ENCODE measurements at regions not wholly inside any gene's neighbourhood (a gene's known extent, or its start where the extent isn't known, plus 50 kb on each side); places are given as distances from the start of the nearest gene placed in this dataset.

GRCh38 chr20:10982692-10983091 is 308.9 kb upstream of the JAG1 start:
- Histone ChIP-seq H3K4me2 (ENCODE audit: low read length) (peak overlapping the region; percentile 51), H3K79me2 (ENCODE audit: insufficient read depth, low read length) (no peaks in the 10 kb centered on the region), H3K9me3 (ENCODE audit: insufficient read depth, low read depth, low read length) (no peaks in the 10 kb centered on the region), H3K36me3 (ENCODE audit: insufficient read depth, low read length) (no peaks in the 10 kb centered on the region), H3K27ac (ENCODE audit: low read depth, low read length) (peak overlapping the region; percentile 65), H3K4me1 (ENCODE audit: insufficient read depth, low read length) (peaks cover 12% of the 10 kb centered on the region), H3K4me3 (ENCODE audit: insufficient read depth, low read depth, low read length) (no peak overlapping the region), H3K27me3 (ENCODE audit: insufficient read depth, low read length) (no peaks in the 10 kb centered on the region), H2AFZ (ENCODE audit: low read depth, low read length) (no peak overlapping the region), H4K20me1 (ENCODE audit: insufficient read depth, low read length) (no peaks in the 10 kb centered on the region), H3K9ac (ENCODE audit: low read length) (peak overlapping the region; percentile 56)
- TF ChIP-seq CTCF (IDR thresholded peaks at IDR 0.05; ENCODE audit: insufficient read depth, low read depth, low read length) = no peak
- no peak for TF ChIP-seq EZH2 (IDR thresholded peaks at IDR 0.05; ENCODE audit: insufficient read depth, low read length)
- Mint-ChIP-seq H3K36me3 (ENCODE audit: low read depth, unreplicated experiment) (no peaks in the 10 kb centered on the region), H3K4me1 (ENCODE audit: low read depth, unreplicated experiment) (peaks cover 48% of the 10 kb centered on the region), H3K27ac (ENCODE audit: unreplicated experiment) (peak overlapping the region; percentile 97), H3K4me3 (ENCODE audit: unreplicated experiment) (no peak overlapping the region), H3K9me3 (ENCODE audit: unreplicated experiment) (no peaks in the 10 kb centered on the region), H3K27me3 (ENCODE audit: low read depth, unreplicated experiment) (no peaks in the 10 kb centered on the region)
- FAIRE-seq (peak; percentile 94), DNase-seq (ENCODE audit: low read depth) (peak; percentile 92)

- Mint-ChIP-seq H3K9me3 (ENCODE audit: unreplicated experiment) (no peaks in the 10 kb centered on the region), H3K27ac (ENCODE audit: unreplicated experiment) (peak overlapping the region; percentile 97), H3K4me3 (ENCODE audit: unreplicated experiment) (no peak overlapping the region), H3K27me3 (ENCODE audit: low read depth, unreplicated experiment) (no peaks in the 10 kb centered on the region), H3K4me1 (ENCODE audit: low read depth, unreplicated experiment) (peaks cover 52% of the 10 kb centered on the region), H3K36me3 (ENCODE audit: low read depth, unreplicated experiment) (no peaks in the 10 kb centered on the region)
- TF ChIP-seq EZH2 (IDR thresholded peaks at IDR 0.05; ENCODE audit: insufficient read depth, low read length) (no peak), CTCF (IDR thresholded peaks at IDR 0.05; ENCODE audit: insufficient read depth, low read depth, low read length) (no peak)
- Histone ChIP-seq H3K9me3 (ENCODE audit: insufficient read depth, low read depth, low read length) (no peaks in the 10 kb centered on the region), H3K4me1 (ENCODE audit: insufficient read depth, low read length) (peaks cover 12% of the 10 kb centered on the region), H3K4me2 (ENCODE audit: low read length) (no peak overlapping the region), H3K4me3 (ENCODE audit: insufficient read depth, low read depth, low read length) (no peak overlapping the region), H3K9ac (ENCODE audit: low read length) (no peak overlapping the region), H3K27me3 (ENCODE audit: insufficient read depth, low read length) (no peaks in the 10 kb centered on the region), H3K36me3 (ENCODE audit: insufficient read depth, low read length) (no peaks in the 10 kb centered on the region), H3K79me2 (ENCODE audit: insufficient read depth, low read length) (no peaks in the 10 kb centered on the region), H2AFZ (ENCODE audit: low read depth, low read length) (no peak overlapping the region), H3K27ac (ENCODE audit: low read depth, low read length) (no peak overlapping the region), H4K20me1 (ENCODE audit: insufficient read depth, low read length) (no peaks in the 10 kb centered on the region)
- no peak for FAIRE-seq
- DNase-seq (ENCODE audit: low read depth) = no peak
These were observed 310.5 kb upstream of the JAG1 start for GRCh38 chr20:10984294-10984693.

GRCh38 chr20:10984913-10985312 is 311.1 kb upstream of the JAG1 start:
- no peak for DNase-seq (ENCODE audit: low read depth)
- no peak overlapping the region for H2AFZ ChIP-seq (ENCODE audit: low read depth, low read length)
- H3K4me3 Mint-ChIP-seq (ENCODE audit: unreplicated experiment) = no peak overlapping the region
- H3K9me3 ChIP-seq (ENCODE audit: insufficient read depth, low read depth, low read length) = no peaks in the 10 kb centered on the region
- no peak overlapping the region for H3K4me2 ChIP-seq (ENCODE audit: low read length)
- H3K4me1 Mint-ChIP-seq (ENCODE audit: low read depth, unreplicated experiment) = peaks cover 52% of the 10 kb centered on the region
- H3K9me3 Mint-ChIP-seq (ENCODE audit: unreplicated experiment) = no peaks in the 10 kb centered on the region
- no peaks in the 10 kb centered on the region for H3K27me3 Mint-ChIP-seq (ENCODE audit: low read depth, unreplicated experiment)
- no peak overlapping the region for H3K27ac Mint-ChIP-seq (ENCODE audit: unreplicated experiment)
- H3K36me3 Mint-ChIP-seq (ENCODE audit: low read depth, unreplicated experiment) = no peaks in the 10 kb centered on the region
- peak; percentile 9 for FAIRE-seq
- H3K27ac ChIP-seq (ENCODE audit: low read depth, low read length) = no peak overlapping the region
- no peaks in the 10 kb centered on the region for H3K79me2 ChIP-seq (ENCODE audit: insufficient read depth, low read length)
- H3K36me3 ChIP-seq (ENCODE audit: insufficient read depth, low read length) = no peaks in the 10 kb centered on the region
- H3K4me1 ChIP-seq (ENCODE audit: insufficient read depth, low read length) = peaks cover 12% of the 10 kb centered on the region
- TF ChIP-seq EZH2 (IDR thresholded peaks at IDR 0.05; ENCODE audit: insufficient read depth, low read length) (no peak), CTCF (IDR thresholded peaks at IDR 0.05; ENCODE audit: insufficient read depth, low read depth, low read length) (no peak)
- H3K9ac ChIP-seq (ENCODE audit: low read length) = no peak overlapping the region
- no peaks in the 10 kb centered on the region for H4K20me1 ChIP-seq (ENCODE audit: insufficient read depth, low read length)
- H3K4me3 ChIP-seq (ENCODE audit: insufficient read depth, low read depth, low read length) = no peak overlapping the region
- H3K27me3 ChIP-seq (ENCODE audit: insufficient read depth, low read length) = no peaks in the 10 kb centered on the region
